Natural killer cell (primary cell): ENCODE measurements at regions not wholly inside any gene's neighbourhood (a gene's known extent, or its start where the extent isn't known, plus 50 kb on each side); places are given as distances from the start of the nearest gene placed in this dataset.

Experiments
- ATAC-seq, 3 donors: fragments of 150-1000 bp in 2 of 3; fragments of 200-7000 bp in 1 of 3; cut with Tn5 transposase; 1 replicate in 1 of 3; 2 replicates in 2 of 3; pipeline ENCODE4 v1.10.0; 2021; ENCODE audit warnings: mild to moderate bottlenecking in 2 of 3, moderate library complexity in 2 of 3
- DNase-seq, 2 donors: peaks; one replicate each; pipeline versions ENCODE4 v3.0.0 to v3.0.0-alpha.2; 2013 to 2021; ENCODE audit warnings: mixed read lengths in 1 of 2
- H3K27ac ChIP-seq: one replicate; pipeline ENCODE4 v1.5.1; 2013; ENCODE audit warnings: mild to moderate bottlenecking, low read length
- H3K27me3 ChIP-seq: one replicate; pipeline ENCODE4 v1.6.1; 2013; ENCODE audit warnings: low read length; ENCODE audit not compliant: control insufficient read depth, insufficient read depth
- H3K36me3 ChIP-seq: one replicate; pipeline ENCODE4 v1.6.1; 2013; ENCODE audit warnings: low read length; ENCODE audit not compliant: control insufficient read depth, insufficient read depth
- H3K4me1 ChIP-seq: one replicate; pipeline ENCODE4 v1.6.1; 2013; ENCODE audit warnings: low read length; ENCODE audit not compliant: control insufficient read depth, insufficient read depth
- H3K4me3 ChIP-seq: one replicate; pipeline ENCODE4 v1.5.1; 2013; ENCODE audit warnings: low read length
- H3K9me3 ChIP-seq: one replicate; pipeline ENCODE4 v1.6.1; 2013; ENCODE audit warnings: low read length; ENCODE audit not compliant: control insufficient read depth, insufficient read depth
- H3K27ac Mint-ChIP-seq, 2 donors: one replicate each; pipeline ENCODE4 v1.8.0; 2022; ENCODE audit warnings: mild to moderate bottlenecking in 2 of 2, mixed read lengths in 2 of 2, moderate library complexity in 1 of 2
- H3K27me3 Mint-ChIP-seq, 2 donors: one replicate each; pipeline ENCODE4 v1.8.0; 2022; ENCODE audit warnings: low read depth in 2 of 2, mixed read lengths in 2 of 2
- H3K36me3 Mint-ChIP-seq: one replicate; pipeline ENCODE4 v1.8.0; 2022; ENCODE audit warnings: mixed read lengths
- H3K4me1 Mint-ChIP-seq, 2 donors: one replicate each; pipeline ENCODE4 v1.8.0; 2022; ENCODE audit warnings: mixed read lengths in 2 of 2
- H3K4me3 Mint-ChIP-seq: one replicate; pipeline ENCODE4 v1.8.0; 2022; ENCODE audit warnings: mild to moderate bottlenecking, moderate library complexity, mixed read lengths
- H3K9me3 Mint-ChIP-seq, 2 donors: one replicate each; pipeline ENCODE4 v1.8.0; 2022; ENCODE audit warnings: mixed read lengths in 2 of 2
- WGBS: methylation state at CpG from one replicate; pipeline ENCODE4 v1.1.7; 2013; ENCODE audit warnings: missing lambda C conversion rate; ENCODE audit not compliant: insufficient coverage; 5-methylcytosine and 5-hydroxymethylcytosine counted together
- intact Hi-C: fragments of 100-400 bp; cut with micrococcal nuclease; formaldehyde crosslinking; loops from one replicate; pipeline ENCODE4 v1.14.2; 2022
- TF ChIP-seq, protein P1 (sequence below): fragments of 200-600 bp; IDR thresholded peaks from one replicate; pipeline ENCODE4 v1.8.0; 2022; ENCODE audit warnings: antibody characterized with exemption

DNA sequence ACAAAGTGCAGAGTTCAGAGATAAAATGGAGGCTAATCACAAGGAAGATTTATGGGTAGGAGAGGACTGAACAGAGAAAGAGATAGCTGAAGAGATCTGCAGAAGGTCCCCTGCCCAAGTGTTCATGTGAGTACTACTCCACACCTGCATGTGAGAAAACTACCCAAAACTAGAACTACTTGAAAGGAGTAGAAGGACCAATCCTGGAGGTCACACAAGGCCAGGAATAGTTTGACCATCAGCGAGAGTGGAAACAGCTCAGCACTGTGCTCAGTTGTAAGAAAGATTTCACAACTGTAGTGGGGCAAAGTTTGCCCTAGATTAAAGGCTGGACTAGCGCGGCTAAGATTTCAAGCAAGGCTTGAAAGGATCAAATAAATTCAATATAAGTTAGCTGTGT lies 422.7 kb upstream of the LCORL start:
- no peaks in the 10 kb centered on the region for H3K4me1 ChIP-seq
- intact Hi-C loops, result no loop called here
- no peaks in the 10 kb centered on the region for H3K27me3 Mint-ChIP-seq
- TF ChIP-seq, protein P1, sequence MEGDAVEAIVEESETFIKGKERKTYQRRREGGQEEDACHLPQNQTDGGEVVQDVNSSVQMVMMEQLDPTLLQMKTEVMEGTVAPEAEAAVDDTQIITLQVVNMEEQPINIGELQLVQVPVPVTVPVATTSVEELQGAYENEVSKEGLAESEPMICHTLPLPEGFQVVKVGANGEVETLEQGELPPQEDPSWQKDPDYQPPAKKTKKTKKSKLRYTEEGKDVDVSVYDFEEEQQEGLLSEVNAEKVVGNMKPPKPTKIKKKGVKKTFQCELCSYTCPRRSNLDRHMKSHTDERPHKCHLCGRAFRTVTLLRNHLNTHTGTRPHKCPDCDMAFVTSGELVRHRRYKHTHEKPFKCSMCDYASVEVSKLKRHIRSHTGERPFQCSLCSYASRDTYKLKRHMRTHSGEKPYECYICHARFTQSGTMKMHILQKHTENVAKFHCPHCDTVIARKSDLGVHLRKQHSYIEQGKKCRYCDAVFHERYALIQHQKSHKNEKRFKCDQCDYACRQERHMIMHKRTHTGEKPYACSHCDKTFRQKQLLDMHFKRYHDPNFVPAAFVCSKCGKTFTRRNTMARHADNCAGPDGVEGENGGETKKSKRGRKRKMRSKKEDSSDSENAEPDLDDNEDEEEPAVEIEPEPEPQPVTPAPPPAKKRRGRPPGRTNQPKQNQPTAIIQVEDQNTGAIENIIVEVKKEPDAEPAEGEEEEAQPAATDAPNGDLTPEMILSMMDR, result no peak
- no peaks in the 10 kb centered on the region for H3K4me1 Mint-ChIP-seq
- H3K4me3 ChIP-seq, result no peak overlapping the region
- no peaks in the 10 kb centered on the region for H3K36me3 Mint-ChIP-seq
- no peak for DNase-seq
- WGBS, result 96% methylated on average over 3 of the region's 3 CpGs
- no peaks in the 10 kb centered on the region for H3K27me3 ChIP-seq
- H3K27ac ChIP-seq, result no peak overlapping the region
- ATAC-seq, result no peak
- no peaks in the 10 kb centered on the region for H3K36me3 ChIP-seq
- no peak overlapping the region for H3K27ac Mint-ChIP-seq
- peaks cover 12 to 19% of the 10 kb centered on the region in 2 donors for H3K9me3 Mint-ChIP-seq
- no peaks in the 10 kb centered on the region for H3K9me3 ChIP-seq
- no peak overlapping the region for H3K4me3 Mint-ChIP-seq

DNA sequence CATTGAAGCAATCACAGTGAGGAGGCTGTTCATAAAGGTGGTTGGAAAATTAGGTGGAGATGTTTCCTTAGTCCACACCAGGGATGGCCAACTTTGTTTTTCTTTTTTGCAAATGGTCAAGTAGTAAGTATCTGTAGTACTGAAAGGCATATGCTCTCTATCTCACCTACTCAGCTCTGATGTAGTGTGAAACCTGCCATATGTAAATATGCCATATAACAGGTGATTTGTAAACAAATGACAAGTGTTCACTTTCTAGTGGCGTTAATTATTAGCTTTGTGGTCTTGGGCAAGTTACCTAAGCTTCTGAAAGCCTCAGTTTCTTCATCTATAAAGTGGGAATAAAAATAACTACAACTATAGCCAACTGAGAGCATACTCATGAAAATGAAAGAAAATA lies 421.4 kb upstream of the LCORL start:
- no peaks in the 10 kb centered on the region for H3K9me3 ChIP-seq
- H3K36me3 Mint-ChIP-seq, result no peaks in the 10 kb centered on the region
- no peak for ATAC-seq
- no peak overlapping the region for H3K4me3 Mint-ChIP-seq
- no peak for DNase-seq
- intact Hi-C loops, result no loop called here
- TF ChIP-seq, protein P1, result no peak
- H3K27ac ChIP-seq, result no peak overlapping the region
- H3K4me1 Mint-ChIP-seq, result no peaks in the 10 kb centered on the region
- WGBS, result no CpG with 5 or more reads among the region's 1 CpG
- H3K9me3 Mint-ChIP-seq, result peaks cover 12 to 19% of the 10 kb centered on the region in 2 donors
- no peaks in the 10 kb centered on the region for H3K36me3 ChIP-seq
- H3K4me3 ChIP-seq, result no peak overlapping the region
- H3K27me3 Mint-ChIP-seq, result no peaks in the 10 kb centered on the region
- no peaks in the 10 kb centered on the region for H3K4me1 ChIP-seq
- H3K27ac Mint-ChIP-seq, result no peak overlapping the region
- no peaks in the 10 kb centered on the region for H3K27me3 ChIP-seq

DNA sequence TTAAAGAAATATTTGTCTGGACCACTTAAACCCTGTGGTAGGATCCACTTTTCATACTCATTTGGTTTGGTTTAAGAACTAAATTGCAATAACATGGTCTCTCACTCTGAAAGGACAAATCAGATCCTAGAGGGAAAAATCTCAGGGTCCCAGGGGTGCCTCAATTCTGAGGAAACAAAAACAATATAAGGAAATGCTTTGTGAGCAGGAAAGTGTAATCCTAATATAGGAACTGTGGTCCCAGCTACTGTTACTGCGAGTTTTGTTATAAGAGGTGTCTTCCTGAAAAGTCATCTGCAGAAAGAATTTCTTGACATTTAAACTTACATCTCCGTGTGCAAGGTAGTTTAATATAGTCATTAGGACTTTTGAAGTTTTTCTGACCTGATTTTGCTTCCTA lies 420.1 kb upstream of the LCORL start:
- H3K4me3 ChIP-seq, result no peak overlapping the region
- TF ChIP-seq, protein P1, result no peak
- Mint-ChIP-seq H3K36me3 (no peaks in the 10 kb centered on the region), H3K27ac (no peak overlapping the region), H3K9me3 (peaks cover 14 to 16% of the 10 kb centered on the region in 2 donors), H3K4me3 (no peak overlapping the region), H3K4me1 (no peaks in the 10 kb centered on the region), H3K27me3 (no peaks in the 10 kb centered on the region)
- H3K27ac ChIP-seq, result no peak overlapping the region
- no peaks in the 10 kb centered on the region for H3K27me3 ChIP-seq
- H3K4me1 ChIP-seq, result no peaks in the 10 kb centered on the region
- WGBS, result 9% methylated on average over 1 of the region's 2 CpGs
- intact Hi-C loops, result no loop called here
- H3K36me3 ChIP-seq, result no peaks in the 10 kb centered on the region
- ATAC-seq (no peak), DNase-seq (no peak)
- H3K9me3 ChIP-seq, result no peaks in the 10 kb centered on the region

DNA sequence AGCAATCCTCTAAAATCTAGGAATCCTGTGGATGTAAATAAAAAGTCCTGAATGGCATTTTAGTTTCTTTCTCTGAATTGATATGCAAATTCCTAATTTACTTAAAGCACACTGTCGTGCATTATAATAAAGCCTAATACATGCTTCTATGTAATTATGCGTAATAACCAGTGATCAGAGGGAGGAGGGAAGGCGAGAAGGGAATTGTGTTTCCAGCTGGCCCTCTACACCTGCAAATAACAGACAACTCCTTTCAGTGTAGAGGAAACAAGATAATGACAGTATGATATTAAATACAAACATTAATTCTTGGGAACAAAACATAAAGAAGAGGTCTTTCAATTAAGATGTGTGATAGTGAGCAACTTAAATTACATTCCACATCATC lies 419.6 kb upstream of the LCORL start:
- ATAC-seq (no peak), DNase-seq (no peak)
- Mint-ChIP-seq H3K4me3 (no peak overlapping the region), H3K36me3 (no peaks in the 10 kb centered on the region), H3K27ac (no peak overlapping the region), H3K27me3 (no peaks in the 10 kb centered on the region), H3K4me1 (no peaks in the 10 kb centered on the region), H3K9me3 (peaks cover 14 to 16% of the 10 kb centered on the region in 2 donors)
- Histone ChIP-seq H3K27me3 (no peaks in the 10 kb centered on the region), H3K36me3 (no peaks in the 10 kb centered on the region), H3K4me1 (no peaks in the 10 kb centered on the region), H3K27ac (no peak overlapping the region), H3K9me3 (no peaks in the 10 kb centered on the region), H3K4me3 (no peak overlapping the region)
- TF ChIP-seq, protein P1, result no peak
- intact Hi-C loops, result no loop called here
- WGBS, result no CpG with 5 or more reads among the region's 3 CpGs
